Muscle layer of duodenum (tissue), 2 donors: ENCODE measurements at regions not wholly inside any gene's neighbourhood (a gene's known extent, or its start where the extent isn't known, plus 50 kb on each side); places are given as distances from the start of the nearest gene placed in this dataset.
"Not testable (repeated sequence)": the region's sequence is repeated elsewhere in the genome, so short reads cannot be mapped to it uniquely, and the experiment has no call there.

Experiments
- H3K27ac ChIP-seq: one replicate; pipeline ENCODE4 v1.7.0; 2013; ENCODE audit warnings: mild to moderate bottlenecking, low read length
- H3K27me3 ChIP-seq: one replicate; pipeline ENCODE4 v1.7.0; 2013; ENCODE audit warnings: low read depth, mild to moderate bottlenecking, control low read depth, low read length
- H3K36me3 ChIP-seq, 2 donors: one replicate each; pipeline ENCODE4 v1.7.0; 2013; ENCODE audit warnings: low read length in 2 of 2, control low read depth in 1 of 2, mild to moderate bottlenecking in 1 of 2; ENCODE audit not compliant: insufficient read depth in 2 of 2, control insufficient read depth in 1 of 2
- H3K4me1 ChIP-seq, 2 donors: one replicate each; pipeline ENCODE4 v1.7.0; 2013; ENCODE audit warnings: low read length in 2 of 2, mild to moderate bottlenecking in 2 of 2, control low read depth in 1 of 2, moderate library complexity in 1 of 2; ENCODE audit not compliant: insufficient read depth in 2 of 2, control insufficient read depth in 1 of 2
- H3K4me3 ChIP-seq, 2 donors: one replicate each; pipeline ENCODE4 v1.7.0; 2013; ENCODE audit warnings: low read length in 2 of 2, low read depth in 1 of 2, mild to moderate bottlenecking in 1 of 2
- H3K9me3 ChIP-seq, 2 donors: one replicate each; pipeline ENCODE4 v1.7.0; 2013; ENCODE audit warnings: low read length in 2 of 2, control low read depth in 1 of 2, mild to moderate bottlenecking in 1 of 2; ENCODE audit not compliant: control insufficient read depth in 1 of 2
- donor health status: healthy.

GRCh38 chr3:103184772-103185171, 750.0 kb downstream of the ZPLD1 start:
- Histone ChIP-seq H3K9me3 (peaks cover 0 to 2% of the 10 kb centered on the region in 2 donors), H3K36me3 (no peaks in the 10 kb centered on the region), H3K4me3 (no peak overlapping the region), H3K27me3 (no peaks in the 10 kb centered on the region), H3K27ac (no peak overlapping the region), H3K4me1 (no peaks in the 10 kb centered on the region)

GRCh38 chr3:103189941-103190340, 755.1 kb downstream of the ZPLD1 start:
- Histone ChIP-seq H3K36me3 (no peaks in the 10 kb centered on the region), H3K9me3 (no peaks in the 10 kb centered on the region), H3K27me3 (no peaks in the 10 kb centered on the region), H3K27ac (no peak overlapping the region), H3K4me3 (no peak overlapping the region), H3K4me1 (no peaks in the 10 kb centered on the region)

- Histone ChIP-seq H3K4me3 (no peak overlapping the region), H3K27ac (no peak overlapping the region), H3K9me3 (no peaks in the 10 kb centered on the region), H3K27me3 (no peaks in the 10 kb centered on the region), H3K4me1 (no peaks in the 10 kb centered on the region), H3K36me3 (no peaks in the 10 kb centered on the region)
Observed at GRCh38 chr3:103195216-103195615, 760.4 kb downstream of the ZPLD1 start.

DNA sequence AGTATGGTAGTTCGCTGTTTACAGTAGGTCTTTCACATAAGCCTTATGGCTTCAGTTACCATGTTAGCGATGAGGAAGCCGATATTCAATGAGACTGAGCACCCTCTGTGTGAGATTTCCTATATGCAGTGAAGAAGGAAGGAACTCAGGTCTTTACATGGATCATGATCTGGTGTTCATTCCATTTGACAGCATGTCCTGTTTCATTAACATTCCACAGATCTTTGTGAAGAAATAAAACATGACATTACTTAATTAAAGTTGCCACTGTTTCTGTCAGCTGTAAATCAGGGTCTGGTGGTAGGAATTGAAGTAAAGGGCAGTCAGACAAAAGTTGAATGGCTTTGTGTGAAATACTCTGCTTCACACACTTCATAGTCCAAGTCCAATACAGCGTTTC, 768.6 kb downstream of the ZPLD1 start:
- H3K27ac ChIP-seq: no peak overlapping the region
- no peak overlapping the region for H3K4me3 ChIP-seq
- H3K27me3 ChIP-seq: no peaks in the 10 kb centered on the region
- no peaks in the 10 kb centered on the region for H3K9me3 ChIP-seq
- no peaks in the 10 kb centered on the region for H3K36me3 ChIP-seq
- H3K4me1 ChIP-seq: no peaks in the 10 kb centered on the region

GRCh38 chr3:103210583-103210982, 775.8 kb downstream of the ZPLD1 start:
- Histone ChIP-seq H3K27ac (no peak overlapping the region), H3K36me3 (no peaks in the 10 kb centered on the region), H3K27me3 (no peaks in the 10 kb centered on the region), H3K4me1 (no peaks in the 10 kb centered on the region), H3K4me3 (no peak overlapping the region), H3K9me3 (no peaks in the 10 kb centered on the region)

- no peak overlapping the region for H3K4me3 ChIP-seq
- H3K36me3 ChIP-seq: no peaks in the 10 kb centered on the region
- H3K9me3 ChIP-seq: no peaks in the 10 kb centered on the region
- no peak overlapping the region for H3K27ac ChIP-seq
- no peaks in the 10 kb centered on the region for H3K4me1 ChIP-seq
- H3K27me3 ChIP-seq: no peaks in the 10 kb centered on the region
Observed at GRCh38 chr3:103218146-103218545, 783.3 kb downstream of the ZPLD1 start.

DNA sequence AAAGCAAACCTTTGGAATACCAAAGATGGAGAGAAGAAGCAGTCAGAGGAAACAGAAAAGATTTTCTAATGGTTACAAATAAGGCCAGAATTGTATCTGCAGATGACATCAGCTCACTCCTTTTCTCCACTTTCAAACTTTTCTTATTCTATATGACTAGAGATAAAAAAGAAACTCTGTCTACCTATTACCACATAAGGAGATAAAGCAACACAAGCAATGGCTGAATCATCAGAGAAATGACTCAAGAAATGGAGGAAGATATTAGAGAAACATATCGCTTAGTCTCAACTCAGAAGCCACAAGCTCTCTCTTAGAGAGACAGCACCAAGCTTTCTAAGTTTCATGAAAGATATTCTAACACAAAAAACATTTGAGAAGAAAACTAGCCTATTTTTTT, 784.0 kb downstream of the ZPLD1 start:
- no peaks in the 10 kb centered on the region for H3K36me3 ChIP-seq
- H3K27ac ChIP-seq: no peak overlapping the region
- no peak overlapping the region for H3K4me3 ChIP-seq
- H3K27me3 ChIP-seq: no peaks in the 10 kb centered on the region
- no peaks in the 10 kb centered on the region for H3K9me3 ChIP-seq
- no peaks in the 10 kb centered on the region for H3K4me1 ChIP-seq

- no peaks in the 10 kb centered on the region for H3K9me3 ChIP-seq
- no peak overlapping the region for H3K4me3 ChIP-seq
- H3K36me3 ChIP-seq: no peaks in the 10 kb centered on the region
- H3K4me1 ChIP-seq: no peaks in the 10 kb centered on the region
- H3K27me3 ChIP-seq: no peaks in the 10 kb centered on the region
- no peak overlapping the region for H3K27ac ChIP-seq
Observed at GRCh38 chr3:103227651-103228050, 792.8 kb downstream of the ZPLD1 start.

- no peaks in the 10 kb centered on the region for H3K36me3 ChIP-seq
- H3K27ac ChIP-seq: no peak overlapping the region
- no peaks in the 10 kb centered on the region for H3K9me3 ChIP-seq
- no peaks in the 10 kb centered on the region for H3K27me3 ChIP-seq
- H3K4me1 ChIP-seq: no peaks in the 10 kb centered on the region
- H3K4me3 ChIP-seq: no peak overlapping the region
Observed at GRCh38 chr3:103247459-103247858, 812.6 kb downstream of the ZPLD1 start.

DNA sequence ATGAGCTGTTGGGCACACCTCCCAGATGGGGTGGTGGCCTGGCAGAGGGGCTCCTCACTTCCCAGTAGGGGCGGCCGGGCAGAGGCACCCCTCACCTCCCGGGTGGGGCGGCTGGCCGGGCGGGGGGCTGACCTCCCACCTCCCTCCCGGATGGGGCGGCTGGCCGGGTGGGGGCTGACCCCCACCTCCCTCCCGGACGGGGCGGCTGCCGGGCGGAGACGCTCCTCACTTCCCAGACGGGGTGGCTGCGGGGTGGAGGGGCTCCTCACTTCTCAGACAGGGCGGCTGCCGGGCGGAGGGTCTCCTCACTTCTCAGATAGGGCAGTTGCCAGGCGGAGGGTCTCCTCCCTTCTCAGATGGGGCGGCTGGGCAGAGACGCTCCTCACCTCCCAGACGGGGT, 820.0 kb downstream of the ZPLD1 start:
- H3K27me3 ChIP-seq, H3K4me1 ChIP-seq, H3K36me3 ChIP-seq, H3K4me3 ChIP-seq, H3K9me3 ChIP-seq, H3K27ac ChIP-seq: not testable (repeated sequence)

GRCh38 chr3:103269287-103269686, 834.5 kb downstream of the ZPLD1 start:
- Histone ChIP-seq H3K27ac (no peak overlapping the region), H3K9me3 (peaks cover 0 to 7% of the 10 kb centered on the region in 2 donors), H3K27me3 (no peaks in the 10 kb centered on the region), H3K4me3 (no peak overlapping the region), H3K4me1 (no peaks in the 10 kb centered on the region), H3K36me3 (no peaks in the 10 kb centered on the region)

- Histone ChIP-seq H3K9me3 (peaks cover 0 to 7% of the 10 kb centered on the region in 2 donors), H3K27me3 (no peaks in the 10 kb centered on the region), H3K4me1 (no peaks in the 10 kb centered on the region), H3K27ac (no peak overlapping the region), H3K4me3 (no peak overlapping the region), H3K36me3 (no peaks in the 10 kb centered on the region)
Observed at GRCh38 chr3:103271575-103271974, 836.8 kb downstream of the ZPLD1 start.
